HUES6 (cell line): ENCODE measurements at regions not wholly inside any gene's neighbourhood (a gene's known extent, or its start where the extent isn't known, plus 50 kb on each side); places are given as distances from the start of the nearest gene placed in this dataset.
"Not testable (repeated sequence)": the region's sequence is repeated elsewhere in the genome, so short reads cannot be mapped to it uniquely, and the experiment has no call there.

Experiments used
- H3K27ac ChIP-seq: 2 replicates; pipeline ENCODE4 v1.7.0; 2013; ENCODE audit warnings: low read depth, mild to moderate bottlenecking, low read length, inconsistent platforms
- H3K27me3 ChIP-seq: 2 replicates; pipeline ENCODE4 v1.6.1; 2013; ENCODE audit warnings: low read length; ENCODE audit not compliant: control insufficient read depth, insufficient read depth
- H3K36me3 ChIP-seq: 2 replicates; pipeline ENCODE4 v1.6.1; 2013; ENCODE audit warnings: low read length; ENCODE audit not compliant: control insufficient read depth, insufficient read depth
- H3K4me1 ChIP-seq: 2 replicates; pipeline ENCODE4 v1.6.1; 2013; ENCODE audit warnings: low read length; ENCODE audit not compliant: control insufficient read depth, insufficient read depth
- H3K4me3 ChIP-seq: 2 replicates; pipeline ENCODE4 v1.5.1; 2013; ENCODE audit warnings: low read depth, low read length
- H3K9ac ChIP-seq: one replicate; pipeline ENCODE4 v1.6.1; 2013; ENCODE audit warnings: mild to moderate bottlenecking, low read length
- H3K9me3 ChIP-seq: 2 replicates; pipeline ENCODE4 v1.6.1; 2013; ENCODE audit warnings: low read depth, low read length; ENCODE audit not compliant: control insufficient read depth, insufficient read depth

- Histone ChIP-seq H3K9me3 (peaks cover 5% of the 10 kb centered on the region; the same call in 1 of the 2 replicates), H3K4me3 (no peak overlapping the region), H3K4me1 (no peaks in the 10 kb centered on the region), H3K27ac (no peak overlapping the region), H3K27me3 (no peaks in the 10 kb centered on the region), H3K9ac (no peak overlapping the region), H3K36me3 (no peaks in the 10 kb centered on the region)
Observed at GRCh38 chr11:49442669-49443068, 234.3 kb upstream of the FOLH1 start.

- H3K4me3 ChIP-seq, H3K9ac ChIP-seq, H3K36me3 ChIP-seq, H3K27ac ChIP-seq, H3K9me3 ChIP-seq, H3K4me1 ChIP-seq, H3K27me3 ChIP-seq: not testable (repeated sequence)
Observed at GRCh38 chr11:49439901-49440300, 231.5 kb upstream of the FOLH1 start.

- not testable (repeated sequence) for H3K9me3 ChIP-seq, H3K4me1 ChIP-seq, H3K4me3 ChIP-seq, H3K36me3 ChIP-seq, H3K9ac ChIP-seq, H3K27ac ChIP-seq, H3K27me3 ChIP-seq
Observed at GRCh38 chr11:49434308-49434707, 225.9 kb upstream of the FOLH1 start.

DNA sequence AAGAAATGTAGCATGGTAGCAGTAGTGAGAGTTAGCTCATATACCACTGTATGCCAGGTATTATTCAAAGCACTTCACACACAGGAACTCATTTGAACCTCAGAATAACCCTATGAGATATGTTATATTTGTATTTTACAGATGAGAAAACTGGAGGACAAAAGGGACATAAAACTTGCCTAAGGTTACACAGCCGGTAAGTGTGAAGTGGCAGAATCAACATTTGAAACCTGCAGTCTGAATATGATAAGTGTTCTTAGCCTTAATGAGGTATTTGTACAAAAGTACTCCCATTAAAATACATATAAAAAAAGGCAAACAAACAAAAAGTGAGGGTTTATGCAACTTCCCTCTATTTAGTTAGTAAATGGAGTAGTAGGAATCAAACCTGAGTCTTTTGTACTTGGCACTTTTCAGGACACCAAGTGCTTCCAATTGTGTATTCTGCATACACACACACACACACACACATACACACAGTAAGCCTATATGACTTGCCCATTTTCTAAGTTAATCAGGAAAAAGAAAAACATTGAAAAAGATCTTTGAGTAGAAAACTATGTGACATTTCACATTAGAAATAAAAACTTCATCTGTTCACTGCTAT is 223.9 kb upstream of the FOLH1 start:
- no peak overlapping the region for H3K27ac ChIP-seq
- H3K36me3 ChIP-seq, result no peaks in the 10 kb centered on the region
- no peak overlapping the region for H3K4me3 ChIP-seq
- no peaks in the 10 kb centered on the region for H3K27me3 ChIP-seq
- no peak overlapping the region for H3K9ac ChIP-seq
- H3K9me3 ChIP-seq, result peaks cover 3% of the 10 kb centered on the region; the same call in 1 of the 2 replicates
- H3K4me1 ChIP-seq, result 0 out of 2 replicates have a peak, but pooled peaks cover under 1% of the 10 kb centered on the region

DNA sequence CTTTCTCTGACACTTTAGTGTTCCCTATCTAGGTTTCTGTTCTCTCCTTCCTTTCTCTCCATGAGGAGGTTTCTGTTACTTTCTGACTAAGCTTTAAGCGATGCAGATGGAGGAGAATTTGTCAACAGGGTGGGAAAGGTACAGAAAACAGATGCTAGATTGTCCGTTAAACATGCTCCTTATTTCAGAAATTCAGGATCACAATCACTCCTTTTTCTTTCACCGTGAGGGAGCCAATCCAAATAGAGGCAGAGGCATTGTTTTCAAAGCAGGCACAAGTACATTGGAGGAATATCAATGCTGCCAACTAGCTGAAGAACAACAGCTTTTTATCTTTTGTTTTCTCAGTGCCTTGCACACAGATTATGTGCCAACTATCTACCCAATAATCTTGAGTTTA is 215.7 kb upstream of the FOLH1 start:
- Histone ChIP-seq H3K27me3 (no peaks in the 10 kb centered on the region), H3K36me3 (no peaks in the 10 kb centered on the region), H3K4me3 (no peak overlapping the region), H3K9ac (no peak overlapping the region), H3K4me1 (0 out of 2 replicates have a peak, but pooled peaks cover 4% of the 10 kb centered on the region), H3K9me3 (peaks cover 3% of the 10 kb centered on the region; the same call in 1 of the 2 replicates), H3K27ac (no peak overlapping the region)

DNA sequence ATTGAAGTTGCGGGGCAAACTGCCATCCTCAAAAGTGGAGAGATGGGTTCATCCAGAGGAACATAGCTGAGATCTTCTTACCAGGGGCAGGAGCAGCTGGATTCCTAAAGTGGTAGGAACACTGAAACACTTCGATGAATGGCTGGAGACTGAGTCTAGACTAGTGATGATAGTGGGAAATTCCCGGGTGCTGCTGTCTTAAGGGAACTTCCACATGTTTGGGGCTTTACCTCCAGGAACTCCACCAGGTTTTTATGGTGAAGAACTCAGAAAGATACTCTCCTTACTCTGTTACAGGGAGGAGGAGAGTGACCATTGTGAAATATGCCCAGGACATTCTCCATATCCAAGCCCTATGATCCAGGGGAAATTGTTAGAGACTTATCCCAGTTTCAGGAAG is 210.5 kb upstream of the FOLH1 start:
- H3K4me1 ChIP-seq, H3K36me3 ChIP-seq, H3K9ac ChIP-seq, H3K27me3 ChIP-seq, H3K4me3 ChIP-seq, H3K9me3 ChIP-seq, H3K27ac ChIP-seq: not testable (repeated sequence)

DNA sequence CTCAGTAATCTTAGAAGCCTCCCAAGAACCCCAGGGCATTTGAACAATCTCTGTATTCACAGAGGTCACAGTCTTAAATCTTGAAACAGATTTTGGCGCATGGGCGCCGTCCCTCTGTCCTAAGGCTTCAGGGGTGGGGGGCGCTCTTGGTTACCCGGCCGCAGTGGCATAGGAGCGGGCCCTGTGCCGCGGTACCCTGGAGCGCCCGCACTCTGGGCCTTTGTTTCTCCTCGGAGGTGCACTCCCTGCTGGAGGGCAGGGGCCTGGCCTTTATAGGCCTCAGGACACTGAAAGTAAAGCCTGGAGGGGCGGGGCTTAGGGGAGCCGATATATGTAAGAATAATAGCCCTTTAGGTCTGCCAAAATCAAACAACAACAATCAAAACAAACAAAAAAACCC is 197.3 kb upstream of the FOLH1 start:
- no peaks in the 10 kb centered on the region for H3K9me3 ChIP-seq
- H3K27me3 ChIP-seq, result no peaks in the 10 kb centered on the region
- H3K9ac ChIP-seq, result no peak overlapping the region
- H3K4me1 ChIP-seq, result no peaks in the 10 kb centered on the region
- H3K36me3 ChIP-seq, result no peaks in the 10 kb centered on the region
- no peak overlapping the region for H3K27ac ChIP-seq
- H3K4me3 ChIP-seq, result no peak overlapping the region

DNA sequence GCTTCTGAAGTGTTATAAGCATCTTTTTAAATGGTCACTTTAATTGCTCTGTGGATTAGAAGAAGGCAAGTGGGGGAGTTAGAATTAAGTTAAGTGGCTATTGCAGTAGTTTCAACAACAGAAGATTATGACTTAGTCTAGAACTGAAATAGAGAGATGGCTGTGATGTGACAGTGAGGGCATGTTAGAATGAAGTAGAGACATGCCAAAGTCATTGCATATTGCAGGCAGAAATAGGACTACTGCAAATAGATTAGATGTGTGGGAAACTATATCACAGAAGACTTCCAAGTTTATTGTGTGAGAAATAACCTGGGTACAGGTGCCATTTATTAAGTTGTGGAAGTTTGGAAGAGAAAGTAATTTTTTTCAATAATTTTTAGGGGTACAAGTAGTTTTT is 187.4 kb upstream of the FOLH1 start:
- not testable (repeated sequence) for H3K4me1 ChIP-seq, H3K4me3 ChIP-seq, H3K36me3 ChIP-seq, H3K9ac ChIP-seq, H3K27ac ChIP-seq, H3K27me3 ChIP-seq, H3K9me3 ChIP-seq

DNA sequence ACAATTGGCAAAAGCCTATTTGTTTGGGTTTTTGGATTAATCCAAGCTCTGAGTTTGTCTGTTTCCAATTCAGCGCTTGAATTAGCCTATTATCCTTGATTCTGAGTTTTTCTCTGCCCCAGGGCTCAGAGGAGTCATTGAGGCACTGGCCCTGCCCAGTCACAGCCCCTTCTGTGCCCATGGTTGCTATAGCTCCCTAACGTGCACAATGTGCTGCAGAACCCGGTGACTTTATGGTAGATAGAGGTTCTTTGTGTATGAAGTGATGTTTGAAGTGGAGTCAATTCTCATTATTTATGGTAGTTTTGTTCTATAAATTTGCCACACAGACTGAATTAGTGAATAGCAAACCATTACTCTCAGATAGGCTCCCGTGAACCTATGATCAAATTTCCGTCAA is 182.0 kb upstream of the FOLH1 start:
- H3K4me1 ChIP-seq, H3K9ac ChIP-seq, H3K36me3 ChIP-seq, H3K27me3 ChIP-seq, H3K27ac ChIP-seq, H3K4me3 ChIP-seq, H3K9me3 ChIP-seq: not testable (repeated sequence)

DNA sequence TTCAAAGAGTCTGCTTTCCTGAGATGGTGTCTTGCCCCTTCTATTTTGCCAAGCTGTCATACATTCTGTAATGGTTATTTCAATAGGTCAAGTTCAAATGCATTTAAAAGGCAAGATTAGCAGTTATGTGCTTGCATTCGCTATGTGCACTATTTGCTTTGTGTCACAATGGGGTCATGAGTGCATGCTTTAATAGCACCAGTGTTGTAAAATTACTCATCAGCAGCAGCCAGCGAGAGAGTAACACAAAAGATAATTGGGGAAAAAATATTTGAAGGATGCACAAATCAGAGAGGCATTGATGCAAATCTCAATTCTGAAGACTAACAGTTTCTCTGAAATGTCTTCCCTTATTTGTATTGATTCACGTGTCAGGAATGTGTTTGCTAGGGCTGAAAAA is 180.7 kb upstream of the FOLH1 start:
- H3K4me1 ChIP-seq, H3K9me3 ChIP-seq, H3K9ac ChIP-seq, H3K27ac ChIP-seq, H3K36me3 ChIP-seq, H3K27me3 ChIP-seq, H3K4me3 ChIP-seq: not testable (repeated sequence)

GRCh38 chr11:49384371-49384770 is 176.0 kb upstream of the FOLH1 start:
- H3K9ac ChIP-seq, H3K36me3 ChIP-seq, H3K9me3 ChIP-seq, H3K27me3 ChIP-seq, H3K4me3 ChIP-seq, H3K27ac ChIP-seq, H3K4me1 ChIP-seq: not testable (repeated sequence)

DNA sequence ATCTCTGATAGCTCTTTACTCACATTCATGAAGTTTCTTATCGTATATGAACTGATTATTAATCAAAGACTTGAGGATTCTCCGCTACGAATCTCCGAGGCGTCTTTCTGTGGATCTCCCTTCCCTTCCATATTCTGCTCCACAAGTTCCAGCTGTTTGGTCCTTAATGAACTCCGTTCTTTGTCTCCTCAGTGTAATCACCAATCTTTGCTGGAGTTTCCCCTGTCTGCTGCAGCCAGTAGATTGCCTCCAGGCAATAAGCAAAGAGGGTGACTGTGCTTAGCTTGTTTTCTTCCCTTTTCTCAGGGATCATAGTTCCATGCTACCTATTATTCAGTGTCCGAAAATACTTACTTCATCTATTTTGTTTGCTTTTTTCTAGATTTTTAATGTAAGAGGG is 169.6 kb upstream of the FOLH1 start:
- Histone ChIP-seq H3K27me3 (no peaks in the 10 kb centered on the region), H3K27ac (no peak overlapping the region), H3K36me3 (no peaks in the 10 kb centered on the region), H3K9me3 (no peaks in the 10 kb centered on the region), H3K4me1 (no peaks in the 10 kb centered on the region), H3K9ac (no peak overlapping the region), H3K4me3 (no peak overlapping the region)
